ENCODE measurements at regions not wholly inside any gene's neighbourhood (a gene's known extent, or its start where the extent isn't known, plus 50 kb on each side); places are given as distances from the start of the nearest gene placed in this dataset.
"Not testable (repeated sequence)": the region's sequence is repeated elsewhere in the genome, so short reads cannot be mapped to it uniquely, and the experiment has no call there.

GRCh38 chr2:55124682-55125081, 74.4 kb upstream of the RTN4 start:
- not testable (repeated sequence) for DNase-seq (ENCODE audit: low read depth)

GRCh38 chr2:55123851-55124269, 73.6 kb upstream of the RTN4 start:
- no peak for DNase-seq (ENCODE audit: low read depth)

GRCh38 chr2:55120634-55121359, 70.5 kb upstream of the RTN4 start:
- DNase-seq (ENCODE audit: low read depth): no peak

GRCh38 chr2:55119711-55120487, 69.6 kb upstream of the RTN4 start:
- no peak for DNase-seq (ENCODE audit: low read depth)

GRCh38 chr2:55118643-55119083, 68.4 kb upstream of the RTN4 start:
- no peak for DNase-seq (ENCODE audit: low read depth)

- no peak for DNase-seq (ENCODE audit: low read depth)
These were observed 66.7 kb upstream of the RTN4 start for GRCh38 chr2:55116966-55117365.

GRCh38 chr2:55116598-55116964, 66.3 kb upstream of the RTN4 start:
- DNase-seq (ENCODE audit: low read depth): no peak

GRCh38 chr2:55115761-55116597, 65.7 kb upstream of the RTN4 start:
- DNase-seq (ENCODE audit: low read depth): peak; percentile 89

GRCh38 chr2:55114597-55114996, 64.3 kb upstream of the RTN4 start:
- DNase-seq (ENCODE audit: low read depth): no peak

GRCh38 chr2:55114082-55114481, 63.8 kb upstream of the RTN4 start:
- no peak for DNase-seq (ENCODE audit: low read depth)

- peak; percentile 58 for DNase-seq (ENCODE audit: low read depth)
These were observed 62.2 kb upstream of the RTN4 start for GRCh38 chr2:55112229-55113031.

GRCh38 chr2:55111570-55112228, 61.4 kb upstream of the RTN4 start:
- peak; percentile 95 for DNase-seq (ENCODE audit: low read depth)

GRCh38 chr2:55111230-55111569, 60.9 kb upstream of the RTN4 start:
- DNase-seq (ENCODE audit: low read depth): peak; percentile 19

GRCh38 chr2:55109219-55109891, 59.1 kb upstream of the RTN4 start:
- peak; percentile 57 for DNase-seq (ENCODE audit: low read depth)

- DNase-seq (ENCODE audit: low read depth): no peak
These were observed 58.4 kb upstream of the RTN4 start for GRCh38 chr2:55108456-55109160.

- peak; percentile 48 for DNase-seq (ENCODE audit: low read depth)
These were observed 57.2 kb upstream of the RTN4 start for GRCh38 chr2:55107436-55107835.

- DNase-seq (ENCODE audit: low read depth): no peak
These were observed 55.9 kb upstream of the RTN4 start for GRCh38 chr2:55106148-55106547.

GRCh38 chr2:55105456-55105855, 55.2 kb upstream of the RTN4 start:
- no peak for DNase-seq (ENCODE audit: low read depth)

- no peak for DNase-seq (ENCODE audit: low read depth)
These were observed 52.8 kb upstream of the RTN4 start for GRCh38 chr2:55103046-55103445.
